Gastrocnemius medialis (tissue), 4 donors: ENCODE measurements at regions not wholly inside any gene's neighbourhood (a gene's known extent, or its start where the extent isn't known, plus 50 kb on each side); places are given as distances from the start of the nearest gene placed in this dataset.

Source experiments
- ATAC-seq, 2 donors: fragments of 150-250 bp; one replicate each; pipeline ENCODE4 v1.9.1; 2016
- DNase-seq, 2 donors: peaks; one replicate each; pipeline ENCODE4 v3.0.0-alpha.2; 2019
- H3K27ac ChIP-seq, 4 donors: fragments of 200-600 bp; sonication (generic); 1 replicate in 1 of 4; 2 replicates in 3 of 4; pipeline ENCODE4 v1.5.1; 2016 to 2018; ENCODE audit warnings: mild to moderate bottlenecking in 2 of 4, moderate library complexity in 1 of 4
- H3K27me3 ChIP-seq, 3 donors: fragments of 200-600 bp; sonication (generic) in 2 of 3; 1 replicate in 1 of 3; 2 replicates in 2 of 3; pipeline versions ENCODE4 v1.5.1 to v1.6.0; 2016 to 2019; ENCODE audit warnings: mild to moderate bottlenecking in 1 of 3, moderate library complexity in 1 of 3
- H3K36me3 ChIP-seq, 2 donors: fragments of 200-600 bp; sonication (generic) in 1 of 2; one replicate each; pipeline ENCODE4 v1.5.1; 2017 to 2018
- H3K4me1 ChIP-seq, 2 donors: fragments of 200-600 bp; sonication (generic) in 1 of 2; one replicate each; pipeline ENCODE4 v1.5.1; 2016 to 2017; ENCODE audit warnings: mild to moderate bottlenecking in 2 of 2
- H3K4me3 ChIP-seq, 4 donors: fragments of 200-600 bp; sonication (generic) in 3 of 4; 1 replicate in 1 of 4; 2 replicates in 3 of 4; pipeline ENCODE4 v1.5.1; 2016 to 2019; ENCODE audit warnings: mild to moderate bottlenecking in 2 of 4
- H3K9me3 ChIP-seq, 3 donors: fragments of 200-600 bp; sonication (generic) in 2 of 3; 1 replicate in 1 of 3; 2 replicates in 2 of 3; pipeline ENCODE4 v1.5.1; 2016 to 2019
- POLR2A ChIP-seq, 2 donors: fragments of 450-650 bp; IDR thresholded peaks; one replicate each; pipeline ENCODE4 v1.6.1; 2017; ENCODE audit warnings: antibody characterized with exemption in 2 of 2, mild to moderate bottlenecking in 2 of 2, moderate library complexity in 2 of 2
- in situ Hi-C, 4 donors: fragments of 200-750 bp; cut with MboI; loops; one replicate each; pipeline versions ENCODE4 v1.15.0 to v1.8.0; 2017; ENCODE audit warnings: low sequenced_read_pairs in 4 of 4
- intact Hi-C: fragments of 100-400 bp; cut with DNase I; formaldehyde crosslinking; loops from one replicate; pipeline ENCODE4 v1.15.1; 2023; ENCODE audit warnings: low total_unique reads
- TF ChIP-seq, protein P1 (sequence below), 5 experiments: fragments of 450-650 bp in 3 of 5; fragments of 200-600 bp in 2 of 5; sonication (generic) in 2 of 5; IDR thresholded peaks in 4 of 5; conservative IDR thresholded peaks in 1 of 5; 1 replicate in 4 of 5; 2 replicates in 1 of 5; pipeline ENCODE4 v1.5.1; 2016 to 2019; ENCODE audit warnings: antibody characterized with exemption in 5 of 5, mild to moderate bottlenecking in 3 of 5, moderate library complexity in 3 of 5

- in situ Hi-C loops (no loop called here), intact Hi-C loops (no loop called here)
- H3K27me3 ChIP-seq: no peaks in the 10 kb centered on the region
Measured at GRCh38 chr4:38242101-38242500, 281.9 kb downstream of the PTTG2 start.

DNA sequence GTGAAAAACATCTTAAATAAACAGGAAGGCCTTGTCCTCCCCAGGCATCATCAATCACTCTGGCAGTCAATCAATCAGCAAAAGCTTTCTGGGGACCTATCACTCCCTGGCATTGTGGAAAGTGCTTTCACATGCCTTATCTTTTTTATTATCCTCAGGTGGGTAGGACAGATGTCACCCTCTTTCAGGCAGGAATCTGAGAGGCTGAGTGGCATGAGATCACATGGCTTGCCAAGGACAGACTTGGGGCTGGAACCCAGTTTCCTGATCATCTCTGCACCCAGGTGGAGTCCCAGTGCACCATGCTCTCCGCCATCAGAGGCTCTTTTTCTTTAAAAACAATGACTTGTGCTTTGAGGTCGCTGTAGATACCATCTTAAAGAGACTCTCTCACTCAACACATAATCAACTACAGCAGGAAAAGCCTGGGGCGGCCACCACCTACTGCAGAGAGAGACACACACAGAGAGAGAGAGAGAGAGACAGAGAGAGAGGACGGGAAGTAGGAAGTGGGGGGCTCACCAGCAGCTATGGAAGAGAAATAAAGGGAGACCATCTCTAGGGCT is 282.7 kb downstream of the PTTG2 start:
- H3K4me1 ChIP-seq: no peaks in the 10 kb centered on the region
- H3K4me3 ChIP-seq: no peak overlapping the region
- H3K27ac ChIP-seq: no peak overlapping the region
- H3K36me3 ChIP-seq: no peaks in the 10 kb centered on the region
- intact Hi-C loops (no loop called here), in situ Hi-C loops (no loop called here)
- DNase-seq (no peak), ATAC-seq (no peak)
- no peaks in the 10 kb centered on the region for H3K9me3 ChIP-seq
- no peak for TF ChIP-seq POLR2A (IDR thresholded peaks at IDR 0.05)
- TF ChIP-seq, protein P1, sequence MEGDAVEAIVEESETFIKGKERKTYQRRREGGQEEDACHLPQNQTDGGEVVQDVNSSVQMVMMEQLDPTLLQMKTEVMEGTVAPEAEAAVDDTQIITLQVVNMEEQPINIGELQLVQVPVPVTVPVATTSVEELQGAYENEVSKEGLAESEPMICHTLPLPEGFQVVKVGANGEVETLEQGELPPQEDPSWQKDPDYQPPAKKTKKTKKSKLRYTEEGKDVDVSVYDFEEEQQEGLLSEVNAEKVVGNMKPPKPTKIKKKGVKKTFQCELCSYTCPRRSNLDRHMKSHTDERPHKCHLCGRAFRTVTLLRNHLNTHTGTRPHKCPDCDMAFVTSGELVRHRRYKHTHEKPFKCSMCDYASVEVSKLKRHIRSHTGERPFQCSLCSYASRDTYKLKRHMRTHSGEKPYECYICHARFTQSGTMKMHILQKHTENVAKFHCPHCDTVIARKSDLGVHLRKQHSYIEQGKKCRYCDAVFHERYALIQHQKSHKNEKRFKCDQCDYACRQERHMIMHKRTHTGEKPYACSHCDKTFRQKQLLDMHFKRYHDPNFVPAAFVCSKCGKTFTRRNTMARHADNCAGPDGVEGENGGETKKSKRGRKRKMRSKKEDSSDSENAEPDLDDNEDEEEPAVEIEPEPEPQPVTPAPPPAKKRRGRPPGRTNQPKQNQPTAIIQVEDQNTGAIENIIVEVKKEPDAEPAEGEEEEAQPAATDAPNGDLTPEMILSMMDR (IDR thresholded peaks at IDR 0.05 in 4 of 5, conservative IDR thresholded peaks at IDR 0.05 in 1 of 5): no peak
- H3K27me3 ChIP-seq: no peaks in the 10 kb centered on the region

More at GRCh38 chr4:38242101-38242500, 281.9 kb downstream of the PTTG2 start:
- TF ChIP-seq, protein P1 (IDR thresholded peaks at IDR 0.05 in 4 of 5, conservative IDR thresholded peaks at IDR 0.05 in 1 of 5): no peak
- no peak for TF ChIP-seq POLR2A (IDR thresholded peaks at IDR 0.05)
- Histone ChIP-seq H3K9me3 (no peaks in the 10 kb centered on the region), H3K27ac (no peak overlapping the region), H3K4me1 (no peaks in the 10 kb centered on the region), H3K36me3 (no peaks in the 10 kb centered on the region), H3K4me3 (no peak overlapping the region)
- DNase-seq: no peak
- no peak for ATAC-seq

DNA sequence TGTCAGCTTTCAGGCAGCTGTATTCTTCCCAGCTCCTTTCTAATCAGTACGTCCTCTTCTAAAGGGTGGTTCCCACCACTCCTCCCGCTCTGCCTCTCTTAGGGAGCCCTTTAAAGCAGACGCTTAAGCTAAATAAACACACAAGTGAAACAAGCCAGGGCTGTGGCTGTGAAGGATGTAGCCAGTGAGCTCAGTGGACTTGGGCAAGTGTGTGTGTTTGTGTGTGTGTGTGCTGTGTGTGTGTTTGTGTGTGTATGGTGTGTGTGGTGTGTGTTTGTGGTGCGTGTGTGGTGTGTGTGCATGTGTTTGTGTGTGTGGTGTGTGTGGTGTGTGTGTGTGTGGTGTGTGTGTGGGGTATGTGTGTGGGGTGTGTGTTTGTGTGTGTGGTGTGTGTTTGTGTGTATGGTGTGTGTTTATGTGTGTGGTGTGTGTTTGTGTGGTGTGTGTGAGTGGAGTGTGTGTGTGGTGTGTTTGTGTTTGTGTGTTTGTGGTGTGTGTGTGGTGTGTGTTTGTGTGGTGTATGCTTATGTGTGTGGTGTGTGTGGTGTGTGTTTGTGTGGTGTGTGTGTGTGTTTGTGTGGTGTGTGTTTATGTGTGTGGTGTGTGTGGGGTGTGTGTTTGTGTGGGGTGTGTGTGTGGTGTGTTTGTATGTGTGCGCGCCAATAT is 283.3 kb downstream of the PTTG2 start:
- no peak for DNase-seq
- TF ChIP-seq, protein P1 (IDR thresholded peaks at IDR 0.05 in 4 of 5, conservative IDR thresholded peaks at IDR 0.05 in 1 of 5): no peak
- no peak for TF ChIP-seq POLR2A (IDR thresholded peaks at IDR 0.05)
- intact Hi-C loops (no loop called here), in situ Hi-C loops (no loop called here)
- Histone ChIP-seq H3K27me3 (no peaks in the 10 kb centered on the region), H3K4me1 (no peaks in the 10 kb centered on the region), H3K9me3 (no peaks in the 10 kb centered on the region), H3K4me3 (no peak overlapping the region), H3K36me3 (no peaks in the 10 kb centered on the region), H3K27ac (no peak overlapping the region)
- ATAC-seq: no peak

- DNase-seq (no peak), ATAC-seq (no peak)
- no peak for TF ChIP-seq POLR2A (IDR thresholded peaks at IDR 0.05)
- TF ChIP-seq, protein P1 (IDR thresholded peaks at IDR 0.05 in 4 of 5, conservative IDR thresholded peaks at IDR 0.05 in 1 of 5): no peak
- no peaks in the 10 kb centered on the region for H3K9me3 ChIP-seq
- intact Hi-C loops: no loop called here
- no peak overlapping the region for H3K4me3 ChIP-seq
- no peaks in the 10 kb centered on the region for H3K36me3 ChIP-seq
- no peaks in the 10 kb centered on the region for H3K27me3 ChIP-seq
- no peak overlapping the region for H3K27ac ChIP-seq
- H3K4me1 ChIP-seq: no peaks in the 10 kb centered on the region
- in situ Hi-C loops: no loop called here
Measured at GRCh38 chr4:38254825-38255224, 294.6 kb downstream of the PTTG2 start.
